ENCODE measurements at regions not wholly inside any gene's neighbourhood (a gene's known extent, or its start where the extent isn't known, plus 50 kb on each side); places are given as distances from the start of the nearest gene placed in this dataset.
A peak's percentile ranks its signal among the peaks of the same experiment; 100 is the strongest.

GRCh38 chr3:154977666-154978065 is 102.5 kb upstream of the MME start:
- no peak for ATAC-seq
- no peak for DNase-seq (ENCODE audit: low spot score)
- intact Hi-C loops (cut with DNase I): no loop called here

DNA sequence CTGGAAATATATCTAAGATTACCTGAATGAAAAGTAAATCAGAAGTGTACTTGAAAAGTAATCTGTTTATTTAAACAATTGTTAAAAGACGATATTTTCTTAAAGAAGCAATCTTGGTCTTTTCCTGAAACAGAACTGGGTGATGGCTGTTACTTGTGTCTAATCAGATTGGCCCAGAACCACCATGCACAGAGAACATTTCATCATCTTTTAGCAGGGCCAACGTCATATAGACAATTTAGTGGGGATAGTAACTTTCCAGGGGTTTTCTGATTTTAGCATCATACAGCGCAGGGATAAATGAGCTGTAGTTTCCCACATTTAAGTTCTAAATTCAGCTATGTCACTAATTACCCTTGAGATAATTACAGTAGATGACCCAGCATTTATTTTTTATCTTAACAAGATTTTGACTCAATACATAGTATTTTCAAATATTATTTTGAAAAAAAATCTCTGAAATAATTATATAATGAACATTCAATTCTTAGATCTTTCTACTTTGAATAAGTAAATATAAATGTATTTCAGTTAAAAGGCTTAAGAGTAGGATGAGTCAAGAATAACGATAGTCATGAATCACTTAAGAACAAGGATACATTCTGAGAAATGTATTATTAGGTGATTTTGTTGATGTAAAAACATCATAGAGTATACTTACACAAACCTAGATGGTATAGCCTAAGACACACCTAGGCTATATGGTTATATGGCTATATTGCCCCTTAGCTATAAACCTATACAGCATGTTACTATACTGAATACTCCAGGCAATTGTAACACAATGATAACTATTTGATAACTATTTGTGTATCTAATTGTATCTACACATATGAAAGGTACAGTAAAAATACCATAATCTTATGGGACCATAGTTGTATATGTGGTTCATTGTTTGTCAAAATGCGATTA is 103.8 kb upstream of the MME start:
- no peak for DNase-seq (ENCODE audit: low spot score)
- intact Hi-C loops (cut with DNase I): no loop called here
- ATAC-seq: no peak

DNA sequence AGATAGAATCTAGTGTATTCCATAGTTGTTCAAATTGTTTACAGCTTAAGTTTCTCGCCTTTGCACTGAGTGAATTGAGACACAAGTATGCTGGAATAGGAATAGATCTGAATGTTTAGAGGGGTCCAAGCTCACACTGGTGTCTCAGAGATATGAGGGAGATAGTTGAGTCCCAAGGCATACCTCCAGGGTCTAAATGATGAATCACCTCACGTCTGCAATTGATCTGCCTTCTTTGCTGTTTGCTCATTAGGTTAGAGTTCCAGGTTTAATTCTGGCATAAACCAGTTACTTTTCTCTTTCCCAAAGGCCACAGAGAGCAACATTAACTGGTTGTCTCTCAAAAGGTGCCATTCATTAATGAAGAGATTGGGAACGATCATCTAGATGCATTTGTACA is 106.3 kb upstream of the MME start:
- no peak for ATAC-seq
- DNase-seq (ENCODE audit: low spot score): no peak
- intact Hi-C loops (cut with DNase I): no loop called here

- peak; percentile 94 for ATAC-seq
- intact Hi-C loops (cut with DNase I): no loop called here
- DNase-seq (ENCODE audit: low spot score): no peak
Observed at GRCh38 chr3:154972951-154973350, 107.2 kb upstream of the MME start.

DNA sequence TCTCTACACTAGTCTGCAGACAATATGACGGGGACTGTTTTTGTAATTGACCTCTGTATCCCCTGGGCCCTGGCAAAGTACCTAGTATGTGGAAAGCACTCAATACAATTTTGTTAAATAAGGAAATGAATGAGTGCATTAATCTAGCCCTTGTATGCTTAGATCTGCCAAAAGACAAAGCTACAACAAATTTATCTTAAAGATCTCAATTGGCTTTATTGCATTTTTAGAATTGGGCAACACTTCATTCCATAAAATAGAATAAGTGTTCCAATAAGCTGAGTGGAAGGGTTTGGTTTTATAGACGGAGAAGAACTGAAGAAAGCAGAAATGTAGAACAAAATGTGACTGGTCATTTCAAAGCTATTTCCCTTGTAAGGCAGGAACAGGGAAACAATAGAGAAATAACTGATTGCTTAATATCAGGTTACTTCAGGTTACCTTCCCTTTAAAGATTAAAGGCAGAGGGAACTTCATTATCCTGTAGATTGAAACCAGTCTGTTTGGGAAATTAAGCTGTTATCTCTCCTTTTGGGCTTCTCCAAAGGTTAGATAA is 108.3 kb upstream of the MME start:
- DNase-seq (ENCODE audit: low spot score) (no peak), ATAC-seq (peak; percentile 78)
- intact Hi-C loops (cut with DNase I): no loop called here

GRCh38 chr3:154971341-154971740 is 108.8 kb upstream of the MME start:
- no peak for DNase-seq (ENCODE audit: low spot score)
- intact Hi-C loops (cut with DNase I): no loop called here
- peak; percentile 58 for ATAC-seq

- intact Hi-C loops (cut with DNase I): no loop called here
- no peak for DNase-seq (ENCODE audit: low spot score)
- no peak for ATAC-seq
Observed at GRCh38 chr3:154970797-154971196, 109.3 kb upstream of the MME start.

GRCh38 chr3:154969366-154969765 is 110.8 kb upstream of the MME start:
- intact Hi-C loops (cut with DNase I): no loop called here
- ATAC-seq: no peak
- no peak for DNase-seq (ENCODE audit: low spot score)

GRCh38 chr3:154967090-154967489 is 113.0 kb upstream of the MME start:
- no peak for ATAC-seq
- intact Hi-C loops (cut with DNase I): no loop called here
- no peak for DNase-seq (ENCODE audit: low spot score)

GRCh38 chr3:154956815-154957214 is 123.3 kb upstream of the MME start:
- intact Hi-C loops (cut with DNase I): no loop called here
- ATAC-seq (no peak), DNase-seq (ENCODE audit: low spot score) (no peak)

DNA sequence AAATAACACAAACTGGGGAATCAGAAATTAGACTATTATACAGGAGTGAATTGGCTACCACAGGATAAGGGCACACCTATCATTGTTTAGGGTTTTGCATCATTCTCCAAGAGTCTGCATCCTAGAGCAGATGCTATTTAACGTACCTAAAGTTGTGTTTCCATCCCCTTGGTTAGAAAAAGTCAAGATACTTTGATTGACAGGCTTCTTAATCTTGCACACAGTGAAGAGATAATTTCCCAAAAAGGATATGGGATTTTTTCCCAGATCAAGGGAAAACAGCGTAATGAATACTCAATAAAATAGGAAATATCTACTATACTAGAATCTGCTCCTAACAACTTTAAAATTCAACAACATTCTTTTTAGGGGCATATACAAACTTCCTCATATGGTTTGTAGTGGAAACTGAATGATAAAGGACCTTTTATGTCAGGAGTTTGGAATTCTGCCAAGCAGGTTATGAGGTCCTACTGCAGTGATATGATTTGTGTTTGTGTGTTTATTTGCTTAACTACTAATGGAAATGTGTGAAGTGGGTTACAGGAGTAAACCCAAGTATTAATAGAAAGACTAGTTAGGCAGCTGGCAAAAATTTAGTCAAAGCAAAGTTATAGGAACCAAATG is 124.1 kb upstream of the MME start:
- no peak for ATAC-seq
- DNase-seq (ENCODE audit: low spot score): no peak
- intact Hi-C loops (cut with DNase I): no loop called here

DNA sequence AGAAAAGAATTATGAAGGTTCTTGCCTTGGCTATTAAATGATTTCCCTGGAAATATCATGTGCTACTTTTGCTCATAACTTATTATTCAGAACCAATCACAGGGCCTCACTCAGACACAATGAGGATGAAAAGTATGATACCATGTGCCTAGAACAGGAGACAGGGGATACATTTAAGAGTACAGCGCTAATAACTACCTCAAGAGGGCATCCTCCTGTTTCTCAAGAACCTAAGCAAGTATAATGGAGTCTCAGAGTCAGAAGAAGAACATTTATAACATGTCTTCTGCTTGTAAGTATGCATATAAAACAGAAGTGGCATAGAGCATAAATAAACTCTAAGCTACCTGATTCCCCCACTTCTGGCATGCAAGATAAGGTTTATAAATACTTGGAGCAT is 125.4 kb upstream of the MME start:
- intact Hi-C loops (cut with DNase I): no loop called here
- ATAC-seq (peak; percentile 64), DNase-seq (ENCODE audit: low spot score) (no peak)

DNA sequence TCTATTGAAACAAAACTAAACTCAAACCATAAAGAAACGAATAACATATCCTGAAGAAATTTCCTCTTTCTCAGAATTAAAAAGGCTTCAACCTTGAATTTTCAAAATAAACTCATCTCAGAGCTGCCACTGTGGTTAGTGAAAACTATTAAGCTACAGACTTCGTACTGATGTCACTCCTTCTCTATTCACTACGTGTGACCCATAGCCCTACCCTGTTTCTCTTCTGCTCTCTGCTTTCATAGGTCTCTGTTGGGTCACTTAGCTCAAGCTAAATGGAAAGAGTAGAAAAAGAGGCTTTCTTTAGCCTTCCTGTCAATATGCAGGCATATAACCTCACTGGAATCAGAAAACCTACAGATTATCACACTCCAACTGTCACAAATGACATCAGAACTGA is 126.6 kb upstream of the MME start:
- ATAC-seq (no peak), DNase-seq (ENCODE audit: low spot score) (no peak)
- intact Hi-C loops (cut with DNase I): no loop called here

DNA sequence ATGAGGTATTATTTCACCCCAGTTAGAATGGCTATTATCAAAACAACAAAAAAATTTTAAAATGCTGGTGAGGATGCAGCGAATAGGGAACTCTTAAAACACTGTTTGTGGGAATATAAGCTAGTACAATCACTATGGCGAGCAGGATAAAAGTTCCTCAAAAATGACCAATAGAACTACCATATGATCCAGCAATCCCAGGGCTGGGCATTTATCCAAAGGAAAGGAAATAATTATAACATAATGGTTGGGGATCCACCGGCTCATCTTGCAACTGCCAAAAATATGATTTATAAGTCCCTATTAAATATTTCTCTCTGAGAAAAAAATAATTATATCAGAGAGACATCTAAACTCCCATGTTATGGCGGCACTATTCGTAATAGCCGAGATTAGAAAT is 127.6 kb upstream of the MME start:
- intact Hi-C loops (cut with DNase I): no loop called here
- no peak for DNase-seq (ENCODE audit: low spot score)
- no peak for ATAC-seq

GRCh38 chr3:154943981-154944380 is 136.1 kb upstream of the MME start:
- intact Hi-C loops (cut with DNase I): no loop called here
- ATAC-seq (no peak), DNase-seq (ENCODE audit: low spot score) (no peak)

GRCh38 chr3:154942827-154943226 is 137.3 kb upstream of the MME start:
- ATAC-seq (no peak), DNase-seq (ENCODE audit: low spot score) (no peak)
- intact Hi-C loops (cut with DNase I): no loop called here

DNA sequence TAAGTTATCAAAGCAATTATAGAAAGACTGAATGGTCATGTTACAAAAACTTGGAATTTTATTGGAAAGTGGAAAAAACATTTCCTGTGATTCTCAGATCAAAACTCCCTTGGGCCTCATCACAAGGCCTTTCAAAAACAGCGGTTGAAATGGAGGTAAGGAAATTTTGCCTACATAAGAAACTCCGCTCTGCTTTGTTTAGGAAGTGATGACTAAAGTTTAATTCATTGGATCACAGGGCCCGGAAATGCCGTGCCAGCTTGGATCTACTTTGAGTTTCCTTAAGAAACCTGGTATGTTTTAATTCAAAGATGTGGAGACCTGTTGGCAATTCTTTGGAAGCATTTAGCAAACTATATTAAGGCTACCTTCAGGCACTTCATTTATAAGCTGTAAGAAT is 143.9 kb upstream of the MME start:
- intact Hi-C loops (cut with DNase I): no loop called here
- DNase-seq (ENCODE audit: low spot score): no peak
- ATAC-seq: no peak

DNA sequence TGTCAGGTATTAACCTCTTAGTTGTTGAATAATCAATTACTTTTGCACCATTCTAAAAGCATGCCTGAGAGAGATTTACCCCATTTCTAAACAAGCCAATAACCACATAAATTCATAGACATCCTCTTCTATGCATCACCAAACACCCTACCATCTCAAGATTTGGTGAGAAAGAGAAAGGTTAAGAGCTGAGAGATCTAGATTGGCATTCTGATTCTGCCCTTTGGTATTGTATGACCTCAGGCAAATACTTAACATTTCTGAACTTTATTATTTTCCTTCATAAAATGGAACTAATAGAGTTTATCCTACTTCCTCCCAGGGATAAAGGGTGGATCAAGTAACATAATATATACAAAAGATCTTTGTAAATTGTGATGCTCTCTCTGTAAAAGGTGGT is 146.5 kb upstream of the MME start:
- intact Hi-C loops (cut with DNase I): no loop called here
- ATAC-seq: no peak
- DNase-seq (ENCODE audit: low spot score): no peak

DNA sequence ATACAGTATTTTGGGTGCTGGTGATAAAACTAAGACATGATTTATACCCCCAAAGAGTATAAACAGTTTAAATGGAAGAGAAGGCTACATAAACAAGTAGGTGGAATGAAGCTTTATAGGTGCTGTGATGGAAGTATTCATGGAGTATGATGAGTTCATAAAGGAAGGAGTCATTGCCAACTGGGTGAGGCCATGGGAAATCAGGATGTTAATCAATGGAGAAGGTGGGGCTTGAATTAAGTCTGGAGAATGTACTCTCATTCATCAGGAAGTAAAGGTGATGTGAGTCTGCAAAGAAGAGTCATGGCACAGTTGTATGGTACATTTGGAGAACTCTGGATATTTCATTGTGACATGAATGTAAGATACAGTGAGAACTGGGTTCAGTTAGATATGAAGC is 147.5 kb upstream of the MME start:
- no peak for DNase-seq (ENCODE audit: low spot score)
- ATAC-seq: no peak
- intact Hi-C loops (cut with DNase I): no loop called here

DNA sequence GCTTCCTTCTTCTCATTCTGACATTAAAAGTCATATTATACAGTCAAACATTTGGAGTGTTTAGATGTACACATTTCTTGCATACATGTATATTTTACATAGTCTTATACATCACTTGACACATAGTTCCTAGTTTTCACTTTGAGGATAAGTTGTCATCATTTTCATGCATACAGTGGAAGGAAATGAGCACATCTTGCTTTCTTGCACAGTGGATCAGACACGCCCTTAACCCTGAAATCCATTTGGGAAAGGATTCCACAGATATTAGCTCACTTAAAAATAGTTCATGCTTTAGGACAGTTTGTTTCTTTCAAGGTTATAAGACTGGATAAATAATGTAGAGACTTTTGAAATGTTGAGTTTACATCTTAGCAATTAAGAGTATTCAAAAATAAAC is 148.6 kb upstream of the MME start:
- DNase-seq (ENCODE audit: low spot score) (no peak), ATAC-seq (peak; percentile 84)
- intact Hi-C loops (cut with DNase I): no loop called here

GRCh38 chr3:154926721-154927120 is 153.4 kb upstream of the MME start:
- ATAC-seq: no peak
- intact Hi-C loops (cut with DNase I): no loop called here
- DNase-seq (ENCODE audit: low spot score): no peak

Data from sciatic nerve (tissue), 2 donors.